CD4-positive, alpha-beta T cell treated with Interleukin-12 subunit alpha and Interleukin-12 subunit beta, for 1 hour (primary cell): ENCODE measurements at regions not wholly inside any gene's neighbourhood (a gene's known extent, or its start where the extent isn't known, plus 50 kb on each side); places are given as distances from the start of the nearest gene placed in this dataset.
A peak's percentile ranks its signal among the peaks of the same experiment; 100 is the strongest.

Experiments used
- DNase-seq: peaks from one replicate; pipeline ENCODE4 v3.0.0-alpha.2; 2020

- DNase-seq: no peak
Observed at GRCh38 chr16:11401161-11402050, 56.1 kb downstream of the RMI2 start.

GRCh38 chr16:11402051-11402744, 56.9 kb downstream of the RMI2 start:
- DNase-seq: no peak

GRCh38 chr16:11402745-11403533, 57.7 kb downstream of the RMI2 start:
- no peak for DNase-seq

DNA sequence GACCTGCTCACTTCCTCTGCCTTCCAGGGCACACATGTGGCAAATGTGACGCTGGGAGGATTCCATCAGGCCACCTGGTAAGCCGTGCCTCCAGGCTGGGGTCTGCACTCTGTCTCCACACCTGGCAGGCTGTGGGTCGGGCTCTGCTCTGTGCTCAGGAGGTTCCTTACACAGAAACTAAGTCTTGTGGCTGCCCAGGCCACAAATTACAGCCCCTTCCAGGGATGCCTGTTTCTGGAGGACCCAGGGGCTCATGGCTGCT, 58.2 kb downstream of the RMI2 start:
- DNase-seq: no peak

GRCh38 chr16:11403920-11404319, 58.7 kb downstream of the RMI2 start:
- no peak for DNase-seq

GRCh38 chr16:11404603-11405002, 59.3 kb downstream of the RMI2 start:
- no peak for DNase-seq

DNA sequence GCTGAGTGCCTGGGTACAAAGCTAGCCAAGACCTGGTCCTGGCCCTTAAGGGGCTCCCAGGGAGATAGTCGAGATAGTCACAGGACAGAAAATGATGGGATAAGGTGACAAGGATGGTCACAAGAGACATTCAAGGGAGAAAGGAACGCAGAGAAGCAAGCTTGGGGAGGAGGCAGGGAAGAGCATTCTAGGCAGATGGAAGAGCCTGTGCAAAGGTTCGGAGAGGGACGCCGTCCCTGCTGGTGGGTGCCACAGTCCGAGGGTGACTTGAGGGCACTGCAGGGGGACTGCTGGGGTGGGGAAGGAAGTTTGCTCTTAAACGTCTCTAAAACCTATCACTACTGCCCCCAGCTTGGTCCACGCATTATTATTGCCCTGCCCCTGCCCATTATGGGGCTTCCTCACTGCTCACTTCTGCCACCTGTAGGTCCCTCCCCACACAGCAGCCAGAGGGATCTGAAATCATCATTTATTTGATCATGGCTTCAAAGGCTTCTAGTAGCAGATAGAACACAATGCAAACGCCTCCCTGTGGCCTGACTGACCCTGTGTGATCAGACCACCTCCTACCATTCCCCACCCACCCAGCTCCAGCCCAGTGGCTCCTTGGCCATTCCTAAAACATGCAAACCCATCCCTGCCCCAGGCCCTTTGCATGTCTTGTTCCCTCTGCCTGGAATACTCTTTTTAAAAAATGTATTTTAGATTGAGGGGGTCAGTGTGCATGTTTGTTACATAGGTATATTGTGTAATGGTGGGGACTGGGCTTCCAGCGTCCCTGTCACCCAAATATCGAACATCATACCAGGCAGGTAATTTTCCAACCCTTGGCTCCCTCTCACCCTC, 60.3 kb downstream of the RMI2 start:
- DNase-seq: peak; percentile 47

DNA sequence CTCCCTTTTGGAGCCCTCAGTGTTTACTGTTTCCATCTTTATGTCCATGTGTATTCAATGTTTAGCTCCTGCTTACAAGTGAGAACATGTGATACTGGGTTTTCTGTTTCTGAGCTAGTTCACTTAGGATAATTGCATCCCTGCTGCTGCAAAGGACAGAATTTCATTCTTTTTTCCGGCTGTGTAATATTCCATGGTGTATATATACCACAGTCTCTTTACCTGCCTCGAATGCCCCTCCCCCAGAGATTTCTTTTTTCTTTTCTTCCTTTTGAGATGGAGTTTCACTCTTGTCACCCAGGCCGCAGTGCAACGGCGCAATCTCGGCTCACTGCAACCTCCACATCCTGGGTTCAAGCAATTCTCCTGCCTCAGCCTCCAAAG, 60.9 kb downstream of the RMI2 start:
- no peak for DNase-seq

GRCh38 chr16:11407047-11407982, 62.1 kb downstream of the RMI2 start:
- DNase-seq: peak; percentile 74

- no peak for DNase-seq
Observed at GRCh38 chr16:11408216-11408615, 63.0 kb downstream of the RMI2 start.

DNA sequence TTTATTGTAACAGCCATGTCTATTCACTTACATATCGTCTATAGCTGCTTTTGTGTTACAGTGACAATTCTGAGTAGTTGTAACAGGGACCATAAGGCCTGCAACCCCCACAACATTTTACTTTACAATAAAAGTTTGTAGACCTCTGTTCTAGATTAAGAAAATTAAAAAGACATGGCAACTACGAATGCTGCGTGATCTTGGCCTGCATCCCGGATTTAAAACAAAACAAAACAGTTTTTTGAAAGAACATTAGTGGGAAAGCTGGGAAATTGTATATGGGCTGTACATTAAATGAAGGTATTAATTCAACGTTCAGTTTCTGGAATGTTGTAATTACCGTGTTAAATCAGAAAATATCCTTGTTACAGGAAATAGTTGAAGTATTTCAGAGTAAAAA, 64.1 kb downstream of the RMI2 start:
- DNase-seq: no peak

DNA sequence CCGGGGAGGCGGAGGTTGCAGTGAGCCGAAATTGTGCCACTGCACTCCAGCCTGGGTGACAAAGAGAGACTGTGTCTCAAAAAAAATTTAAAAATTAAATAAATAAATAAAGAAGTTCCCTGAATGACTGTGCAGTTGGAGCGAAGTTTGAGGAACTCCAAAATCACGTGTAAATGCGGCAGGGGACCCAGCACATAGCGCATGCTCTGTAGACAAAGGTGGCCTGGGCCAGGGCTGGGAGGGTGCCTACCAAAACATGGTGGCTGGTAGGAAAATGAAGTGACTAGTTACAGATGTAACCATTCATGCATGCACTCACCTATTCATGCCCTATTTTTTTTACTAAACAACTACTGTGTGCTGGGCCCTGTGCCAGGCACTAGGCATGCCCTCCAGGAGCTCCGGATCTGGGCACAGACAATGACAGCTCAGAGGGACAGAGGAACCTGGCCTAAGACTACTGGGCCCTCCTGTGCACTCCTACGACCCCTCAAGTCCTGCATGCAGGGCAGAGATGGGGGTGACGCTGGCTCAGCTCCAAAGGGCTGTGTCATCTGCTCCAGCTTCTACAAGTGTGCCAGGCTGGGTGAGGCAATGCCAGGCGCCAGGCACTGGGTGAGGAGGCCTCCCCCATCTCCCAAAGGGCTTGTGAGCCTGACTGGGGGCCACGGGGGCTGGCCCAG, 65.3 kb downstream of the RMI2 start:
- no peak for DNase-seq

DNA sequence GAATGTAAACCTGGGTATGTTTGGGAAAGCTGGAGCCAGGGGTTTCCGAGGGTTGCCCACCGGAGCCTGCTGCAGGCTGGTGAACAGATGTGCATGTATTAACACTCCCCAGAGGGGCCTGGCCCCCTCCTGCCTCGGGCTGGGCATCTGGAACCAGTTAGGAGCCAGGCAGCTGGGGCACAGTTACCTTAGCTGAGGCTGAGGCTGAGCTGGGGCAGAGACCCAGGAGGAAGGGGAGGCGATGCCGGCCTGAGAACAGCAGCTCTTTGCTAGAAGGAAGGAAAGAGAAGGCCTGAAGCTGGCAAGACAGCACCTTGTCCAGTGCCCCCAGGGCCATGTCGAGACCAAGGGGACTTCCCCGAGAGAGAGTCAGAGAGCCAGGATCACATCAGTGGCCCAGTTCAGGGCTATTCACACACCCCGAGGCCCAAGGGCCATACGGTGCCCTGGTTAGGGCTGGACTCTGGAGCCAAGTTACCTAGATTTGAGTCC, 65.8 kb downstream of the RMI2 start:
- no peak for DNase-seq

GRCh38 chr16:11412175-11412904, 67.1 kb downstream of the RMI2 start:
- DNase-seq: no peak

DNA sequence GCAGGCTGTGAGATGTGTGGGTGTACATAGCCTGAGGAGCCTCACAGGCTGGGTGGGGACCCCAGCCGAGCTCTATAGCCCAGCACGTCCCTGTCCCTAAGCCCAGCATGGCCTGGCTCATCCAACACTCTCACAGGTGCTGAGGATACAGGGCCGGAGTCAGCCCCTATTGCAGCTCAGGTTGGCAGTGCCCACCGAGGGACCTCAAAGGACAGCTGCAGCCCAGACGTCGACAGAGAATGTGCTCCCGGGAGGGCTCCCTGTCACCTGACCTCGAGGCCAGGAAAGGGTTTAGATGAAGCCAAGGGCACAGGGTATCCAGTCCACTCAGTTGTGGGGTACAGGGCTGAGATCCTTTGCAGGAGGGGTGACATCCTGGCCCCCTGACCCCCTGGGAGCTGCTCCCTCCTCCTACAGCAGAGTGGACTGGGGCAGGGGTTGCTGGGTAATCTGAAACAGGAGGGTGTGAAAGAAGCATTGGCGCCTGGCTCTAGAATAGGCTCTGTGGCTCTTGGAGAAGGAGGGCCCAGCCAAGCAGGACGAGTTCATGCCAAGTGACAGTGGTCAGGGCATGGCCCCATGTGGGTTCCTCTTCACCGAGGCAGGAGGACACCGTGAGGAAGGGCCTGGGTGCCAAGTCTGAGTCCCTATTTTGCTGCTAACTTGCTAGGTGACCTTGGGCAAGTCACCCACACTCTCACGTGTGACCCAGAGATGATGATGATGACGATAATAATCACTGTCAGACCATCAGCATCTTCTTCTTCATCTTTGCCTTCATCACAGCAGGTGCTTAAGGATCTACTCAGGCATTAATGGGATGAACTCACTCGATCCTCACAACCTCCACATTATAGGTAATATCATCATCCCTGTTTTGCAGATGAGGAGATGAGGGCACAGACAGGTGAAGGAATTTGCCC, 68.0 kb downstream of the RMI2 start:
- DNase-seq: no peak

DNA sequence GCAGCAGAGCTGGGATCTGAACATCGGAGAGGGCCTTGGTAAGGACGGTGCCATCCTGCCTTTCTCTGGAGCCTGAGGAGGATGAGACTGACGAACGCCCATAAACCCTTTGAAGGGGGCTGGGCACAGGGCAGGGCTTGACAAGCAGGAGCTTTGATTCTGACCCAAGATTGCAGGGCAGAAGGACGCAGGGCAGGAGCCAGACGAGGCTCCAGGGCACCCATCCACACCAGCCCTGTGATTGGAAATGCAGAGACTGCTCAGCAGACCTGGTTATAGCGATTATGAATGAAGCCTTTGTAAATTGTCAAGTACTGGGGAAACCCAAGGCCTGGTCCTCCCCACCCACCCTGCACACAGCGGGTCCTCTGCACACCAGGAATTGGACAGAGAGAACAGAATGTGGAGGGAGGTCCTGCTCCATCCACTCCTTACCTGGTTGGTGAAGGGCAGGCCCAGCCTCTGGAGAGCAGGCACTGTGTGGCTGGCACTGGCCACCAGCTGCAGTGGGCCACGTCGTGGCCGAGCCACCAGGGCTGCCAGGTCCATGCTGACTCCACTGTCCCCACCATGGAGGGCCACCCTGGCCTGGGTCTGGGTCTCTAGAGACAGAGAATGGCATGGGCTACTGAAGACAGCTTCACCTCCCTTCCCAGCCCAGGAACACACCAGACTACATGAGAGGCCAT, 68.8 kb downstream of the RMI2 start:
- DNase-seq: no peak

- no peak for DNase-seq
Observed at GRCh38 chr16:11414815-11415775, 69.8 kb downstream of the RMI2 start.
